Gastrocnemius medialis (tissue), 4 donors: ENCODE measurements at regions not wholly inside any gene's neighbourhood (a gene's known extent, or its start where the extent isn't known, plus 50 kb on each side); places are given as distances from the start of the nearest gene placed in this dataset.

Experiments
- CTCF ChIP-seq, 5 experiments: fragments of 450-650 bp in 3 of 5; fragments of 200-600 bp in 2 of 5; sonication (generic) in 2 of 5; IDR thresholded peaks in 4 of 5; conservative IDR thresholded peaks in 1 of 5; 1 replicate in 4 of 5; 2 replicates in 1 of 5; pipeline ENCODE4 v1.5.1; 2016 to 2019; ENCODE audit warnings: antibody characterized with exemption in 5 of 5, mild to moderate bottlenecking in 3 of 5, moderate library complexity in 3 of 5
- POLR2A ChIP-seq, 2 donors: fragments of 450-650 bp; IDR thresholded peaks; one replicate each; pipeline ENCODE4 v1.6.1; 2017; ENCODE audit warnings: antibody characterized with exemption in 2 of 2, mild to moderate bottlenecking in 2 of 2, moderate library complexity in 2 of 2

DNA sequence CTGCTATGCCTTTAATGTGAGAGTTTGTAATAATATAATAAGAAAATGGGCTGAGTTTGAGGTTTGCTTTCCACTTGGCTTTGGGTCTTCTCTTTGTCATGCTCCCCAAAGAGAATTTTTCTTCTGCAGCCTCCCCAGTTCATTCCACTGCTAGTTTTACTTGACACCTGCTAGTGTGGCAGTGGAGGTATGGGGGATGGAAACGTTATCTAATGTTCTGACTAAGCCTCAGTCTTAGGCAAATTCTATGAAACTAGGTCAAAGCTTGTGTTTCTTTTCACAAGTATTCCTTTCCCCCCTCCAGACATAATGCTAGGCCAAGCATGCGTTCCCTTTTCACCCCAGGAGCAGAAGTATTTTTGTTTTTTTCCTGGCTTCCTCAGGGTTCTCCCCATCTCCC is 67.5 kb downstream of the PPP1R2C start:
- no peak for TF ChIP-seq CTCF (IDR thresholded peaks at IDR 0.05 in 4 of 5, conservative IDR thresholded peaks at IDR 0.05 in 1 of 5)
- no peak for TF ChIP-seq POLR2A (IDR thresholded peaks at IDR 0.05)
